ENCODE measurements at regions not wholly inside any gene's neighbourhood (a gene's known extent, or its start where the extent isn't known, plus 50 kb on each side); places are given as distances from the start of the nearest gene placed in this dataset.

- no peak overlapping the region for H2BK15ac ChIP-seq (ENCODE audit: low read length)
- no peak overlapping the region for H3K9ac ChIP-seq (replicated peaks in 1 of 4; ENCODE audit: extremely low read depth in 1 of 4, low read depth in 3 of 4, low read length in 3 of 4)
- no peaks in the 10 kb centered on the region for H3K79me2 ChIP-seq (ENCODE audit: control insufficient read depth in 1 of 2, insufficient read depth in 2 of 2, low read length in 2 of 2)
- no peak overlapping the region for H4K8ac ChIP-seq (ENCODE audit: extremely low read depth, insufficient read depth, low read length)
- no peak overlapping the region for H3K23ac ChIP-seq (ENCODE audit: insufficient read length)
- ChIA-PET CTCF (ENCODE audit: partially characterized antibody) (interaction anchor here (0.6 to 1.5 kb wide), 7 partner anchors 11 to 808 kb away, joined by 3 to 6 read pairs (median 3); no protein-coding TSS in a partner anchor), POLR2A (ENCODE audit: partially characterized antibody) (no interaction called here)
- DNase-seq (ENCODE audit: low read depth in 1 of 2, low spot score in 2 of 2) (no peak), FAIRE-seq (peak; percentile 93)
- peak overlapping the region in 1 of 4 experiments; percentile 44; a peak in 1 of 8 replicates for H3K4me3 ChIP-seq (ENCODE audit: extremely low read depth in 1 of 4, insufficient read depth in 2 of 4, low read depth in 3 of 4, low read length in 4 of 4)
- H3K4ac ChIP-seq (replicated peaks; ENCODE audit: insufficient read length, low read depth, low read length) = no peak overlapping the region
- TF ChIP-seq SP1 (IDR thresholded peaks at IDR 0.05; ENCODE audit: low read depth, low read length) = 0 out of 2 replicates have a peak, but pooled peaks have one; percentile 14
- peak in 1 of 2 experiments; percentile 64; a peak in 1 of 4 replicates for TF ChIP-seq HDAC2 (IDR thresholded peaks at IDR 0.05; ENCODE audit: borderline replicate concordance in 1 of 2, low read depth in 2 of 2, low read length in 2 of 2)
- no peak for TF ChIP-seq POU5F1 (IDR thresholded peaks at IDR 0.05; ENCODE audit: low read depth, low read length)
- H2AFZ ChIP-seq (ENCODE audit: low read length) = no peak overlapping the region
- peak overlapping the region; percentile 86 for H4K5ac ChIP-seq (ENCODE audit: insufficient read length, low read depth, low read length)
- H4K20me1 ChIP-seq (replicated peaks in 1 of 2; ENCODE audit: control insufficient read depth in 1 of 2, insufficient read depth in 2 of 2, low read length in 2 of 2) = no peaks in the 10 kb centered on the region
- peak overlapping the region; percentile 94 for H2BK120ac ChIP-seq (replicated peaks; ENCODE audit: low read depth, low read length)
- peak overlapping the region; percentile 55 to 62 for H3K4me2 ChIP-seq (ENCODE audit: insufficient read depth in 1 of 2, low read depth in 2 of 2, low read length in 2 of 2)
- H3K23me2 ChIP-seq (ENCODE audit: low read depth, low read length) = no peaks in the 10 kb centered on the region
- no peaks in the 10 kb centered on the region for H3K36me3 ChIP-seq (ENCODE audit: control insufficient read depth in 2 of 4, insufficient read depth in 4 of 4, low read length in 3 of 4)
- no peaks in the 10 kb centered on the region for H3K27me3 ChIP-seq (replicated peaks in 1 of 4; ENCODE audit: control insufficient read depth in 3 of 4, extremely low read depth in 1 of 4, insufficient read depth in 3 of 4, low read length in 3 of 4)
- no peak overlapping the region for H3K18ac ChIP-seq (ENCODE audit: extremely low read depth, low read length)
- H3K56ac ChIP-seq (replicated peaks; ENCODE audit: insufficient read length, low read depth, low read length) = no peak overlapping the region
- H2BK20ac ChIP-seq (ENCODE audit: low read length) = no peak overlapping the region
- H3K9me3 ChIP-seq (ENCODE audit: insufficient read depth in 2 of 2, low read depth in 1 of 2, low read length in 1 of 2) = no peaks in the 10 kb centered on the region
- H3K4me1 ChIP-seq (replicated peaks in 1 of 4; ENCODE audit: control insufficient read depth in 3 of 4, insufficient read depth in 4 of 4, low read length in 3 of 4) = peaks cover 0 to 55% (median 40%) of the 10 kb centered on the region in 4 experiments; a peak in 5 of 7 replicates
- H3K27ac ChIP-seq (ENCODE audit: low read depth, low read length) = peak overlapping the region; percentile 59; the same call in 1 of the 2 replicates
- H4K91ac ChIP-seq (replicated peaks; ENCODE audit: insufficient read length, low read length) = no peak overlapping the region
- H2BK5ac ChIP-seq (ENCODE audit: low read depth, low read length) = peak overlapping the region; percentile 99; the same call in 1 of the 2 replicates
- H2AK5ac ChIP-seq (ENCODE audit: low read depth, low read length) = no peak overlapping the region
- no peaks in the 10 kb centered on the region for H3K79me1 ChIP-seq (ENCODE audit: low read depth, low read length)
- no peak overlapping the region for H3K14ac ChIP-seq (ENCODE audit: insufficient read length)
- no peak overlapping the region; the same call in 1 of the 2 replicates for H2BK12ac ChIP-seq (ENCODE audit: low read depth, low read length)
These were observed 758.0 kb upstream of the MMS22L start for GRCh38 chr6:98041056-98041455.
